HCT116 (cell line): ENCODE measurements at regions not wholly inside any gene's neighbourhood (a gene's known extent, or its start where the extent isn't known, plus 50 kb on each side); places are given as distances from the start of the nearest gene placed in this dataset.

Experiments
- ATAC-seq: fragments of 200-7000 bp; cut with Tn5 transposase; 2 replicates; pipeline ENCODE4 v1.9.1; 2020; ENCODE audit warnings: mild to moderate bottlenecking, moderate library complexity
- BruUV-seq: library from RNA; stranded (reverse); fragments of 400-500 nt; replicated peaks from 2 replicates; lab custom pipeline; 2021; lab: Mats Ljungman, UMichigan
- CTCF ChIA-PET: fragments of 300-600 bp; sonication (Branson Sonifier 250); formaldehyde crosslinking; loops from one replicate; lab custom pipeline; 2021; ENCODE audit warnings: antibody characterized with exemption; lab: Charles Lee
- POLR2A ChIA-PET: fragments of 300-600, 350-600 bp; sonication (Branson Sonifier 250); formaldehyde crosslinking; loops from one replicate; lab custom pipeline; 2021; ENCODE audit warnings: antibody characterized with exemption; lab: Charles Lee
- RAD21 ChIA-PET, 2 experiments: fragments of 300-600 bp; sonication (Branson Sonifier 250); formaldehyde crosslinking; loops; one replicate each; lab custom pipeline; 2023; ENCODE audit warnings: low total read pairs in 2 of 2; ENCODE audit not compliant: uncharacterized antibody in 2 of 2, unreplicated experiment in 2 of 2, low non-redundant PET in 1 of 2; lab: Charles Lee
- DNase-seq: peaks from one replicate; pipeline ENCODE4 v3.0.0-alpha.2; 2010; ENCODE audit warnings: low read depth, low spot score
- H2AFZ ChIP-seq: fragments of 200-600 bp; shearing (Covaris generic), sonication (generic); 2 replicates; pipeline ENCODE4 v1.6.1; 2017; ENCODE audit warnings: low read depth, mixed run types, mixed read lengths, antibody characterized with exemption, low read length; ENCODE audit not compliant: poor library complexity, severe bottlenecking
- H3K27ac ChIP-seq: 2 replicates; pipeline ENCODE4 v1.5.1; 2012; ENCODE audit warnings: low read depth, low read length
- H3K27me3 ChIP-seq: fragments of 200-600 bp; sonication (generic); 2 replicates; pipeline ENCODE4 v1.6.1; 2016; ENCODE audit warnings: mixed run types, low read length, mixed read lengths; ENCODE audit not compliant: insufficient read depth
- H3K36me3 ChIP-seq, 2 experiments: fragments of 200-500 bp in 1 of 2; fragments of 200-600 bp in 1 of 2; sonication (Bioruptor generic) in 1 of 2; sonication (generic) in 1 of 2; 2 replicates each; pipeline versions ENCODE4 v1.5.1 to v1.6.1; 2014 to 2016; ENCODE audit warnings: low read length in 2 of 2, inconsistent platforms in 1 of 2, mixed read lengths in 1 of 2, mixed run types in 1 of 2; ENCODE audit not compliant: insufficient read depth in 2 of 2, control insufficient read depth in 1 of 2
- H3K4me1 ChIP-seq, 2 experiments: fragments of 200-600 bp in 1 of 2; sonication (generic) in 1 of 2; 2 replicates each; pipeline versions ENCODE4 v1.5.1 to v1.6.1; 2012 to 2017; ENCODE audit warnings: low read length in 2 of 2, inconsistent platforms in 1 of 2, mild to moderate bottlenecking in 1 of 2, mixed read lengths in 1 of 2, mixed run types in 1 of 2, moderate library complexity in 1 of 2; ENCODE audit not compliant: insufficient read depth in 2 of 2, control insufficient read depth in 1 of 2
- H3K4me2 ChIP-seq: fragments of 200-600 bp; sonication (generic); 2 replicates; pipeline ENCODE4 v1.6.1; 2017; ENCODE audit warnings: mixed run types, low read length, mixed read lengths
- H3K4me3 ChIP-seq, 2 experiments: fragments of 200-600 bp in 1 of 2; sonication (generic) in 1 of 2; replicated peaks in 1 of 2; 2 replicates each; pipeline ENCODE4 v1.5.1; 2011 to 2016; ENCODE audit warnings: low read length in 2 of 2, control low read depth in 1 of 2, low read depth in 1 of 2, mild to moderate bottlenecking in 1 of 2, mixed read lengths in 1 of 2, mixed run types in 1 of 2
- H3K79me2 ChIP-seq: fragments of 200-600 bp; sonication (generic); 2 replicates; pipeline ENCODE4 v1.6.1; 2017; ENCODE audit warnings: mild to moderate bottlenecking, mixed run types, low read length, moderate library complexity, mixed read lengths; ENCODE audit not compliant: insufficient read depth
- H3K9ac ChIP-seq: fragments of 200-600 bp; sonication (generic); 2 replicates; pipeline ENCODE4 v1.6.1; 2016; ENCODE audit warnings: low read length, mixed read lengths
- H3K9me2 ChIP-seq: fragments of 200-600 bp; sonication (generic), shearing (Covaris generic); 2 replicates; pipeline ENCODE4 v1.6.1; 2017; ENCODE audit warnings: mixed run types, mild to moderate bottlenecking, moderate library complexity; ENCODE audit not compliant: insufficient read depth
- H3K9me3 ChIP-seq, 2 experiments: fragments of 200-500 bp in 1 of 2; fragments of 200-600 bp in 1 of 2; sonication (Bioruptor generic) in 1 of 2; sonication (generic) in 1 of 2; 2 replicates each; pipeline ENCODE4 v1.6.1; 2014 to 2017; ENCODE audit warnings: low read length in 2 of 2, mixed read lengths in 2 of 2, inconsistent platforms in 1 of 2, low read depth in 1 of 2, mild to moderate bottlenecking in 1 of 2, mixed run types in 1 of 2, moderate library complexity in 1 of 2; ENCODE audit not compliant: control insufficient read depth in 1 of 2, insufficient read depth in 1 of 2
- H4K20me1 ChIP-seq: fragments of 200-600 bp; sonication (generic), shearing (Covaris generic); 2 replicates; pipeline ENCODE4 v1.6.1; 2017; ENCODE audit warnings: mixed run types, mild to moderate bottlenecking, moderate library complexity; ENCODE audit not compliant: insufficient read depth
- CTCF ChIP-seq, 3 experiments: fragments of 200-600 bp in 1 of 3; sonication (generic) in 1 of 3; IDR thresholded peaks in 2 of 3; conservative IDR thresholded peaks in 1 of 3; 2 replicates each; pipeline ENCODE4 v1.5.1; 2012 to 2017; ENCODE audit warnings: low read depth in 2 of 3, low read length in 2 of 3, antibody characterized with exemption in 1 of 3, borderline replicate concordance in 1 of 3, control low read depth in 1 of 3, mild to moderate bottlenecking in 1 of 3, mixed read lengths in 1 of 3, mixed run types in 1 of 3, moderate library complexity in 1 of 3; ENCODE audit not compliant: insufficient read depth in 1 of 3
- EGR1 ChIP-seq: IDR thresholded peaks from 2 replicates; pipeline ENCODE4 v1.6.1; 2012; ENCODE audit warnings: low read depth
- ELF1 ChIP-seq: IDR thresholded peaks from 2 replicates; pipeline ENCODE4 v1.6.1; 2012; ENCODE audit warnings: low read depth, borderline replicate concordance
- EZH2phosphoT487 ChIP-seq: fragments of 200-600 bp; IDR thresholded peaks from 2 replicates; pipeline ENCODE4 v1.6.1; 2018; ENCODE audit warnings: antibody characterized with exemption, borderline replicate concordance
- JUND ChIP-seq: IDR thresholded peaks from 2 replicates; pipeline ENCODE4 v1.6.1; 2012
- MAX ChIP-seq: IDR thresholded peaks from 2 replicates; pipeline ENCODE4 v1.6.1; 2012
- POLR2A ChIP-seq: IDR thresholded peaks from 2 replicates; pipeline ENCODE4 v1.7.0; 2011; ENCODE audit warnings: borderline replicate concordance; ENCODE audit not compliant: insufficient read depth, insufficient read length; ENCODE audit errors: extremely low read depth
- RAD21 ChIP-seq: IDR thresholded peaks from 2 replicates; pipeline ENCODE4 v1.6.1; 2012; ENCODE audit warnings: low read depth, mild to moderate bottlenecking
- REST ChIP-seq: IDR thresholded peaks from 2 replicates; pipeline ENCODE4 v1.6.1; 2012; ENCODE audit warnings: low read depth
- SIN3A ChIP-seq: IDR thresholded peaks from 2 replicates; pipeline ENCODE4 v1.6.1; 2012; ENCODE audit warnings: low read depth
- SP1 ChIP-seq: IDR thresholded peaks from 2 replicates; pipeline ENCODE4 v1.6.1; 2012; ENCODE audit warnings: low read depth
- SRF ChIP-seq: IDR thresholded peaks from 2 replicates; pipeline ENCODE4 v1.6.1; 2012; ENCODE audit warnings: low read depth
- TCF7L2 ChIP-seq: IDR thresholded peaks from 2 replicates; pipeline ENCODE4 v1.7.0; 2011; ENCODE audit warnings: borderline replicate concordance, inconsistent platforms; ENCODE audit not compliant: insufficient read depth, insufficient read length; ENCODE audit errors: extremely low read depth
- YY1 ChIP-seq: IDR thresholded peaks from 2 replicates; pipeline ENCODE4 v1.6.1; 2011; ENCODE audit warnings: low read length, low read depth, moderate library complexity, mild to moderate bottlenecking; ENCODE audit not compliant: insufficient replicate concordance; ENCODE audit errors: extremely low read depth
- ZFX ChIP-seq: fragments of 450-650 bp; IDR thresholded peaks from 2 replicates; pipeline ENCODE4 v1.6.1; 2017
- intact Hi-C: fragments of 100-400 bp; cut with micrococcal nuclease; formaldehyde crosslinking; loops from 2 replicates; pipeline ENCODE4 v1.10.0; 2022

- no peaks in the 10 kb centered on the region for H4K20me1 ChIP-seq
- no peak overlapping the region for H3K4me3 ChIP-seq
- H2AFZ ChIP-seq, result no peak overlapping the region
- no peaks in the 10 kb centered on the region for H3K4me1 ChIP-seq
- ATAC-seq (no peak), DNase-seq (no peak)
- intact Hi-C loops, result no loop called here
- no peaks in the 10 kb centered on the region for H3K9me2 ChIP-seq
- POLR2A ChIA-PET, result no interaction called here
- no peak overlapping the region for H3K4me2 ChIP-seq
- RAD21 ChIA-PET, result no interaction called here
- no TSS peak for BruUV-seq
- peaks cover 3 to 20% of the 10 kb centered on the region in 2 experiments; a peak in 2 of 4 replicates for H3K9me3 ChIP-seq
- H3K36me3 ChIP-seq, result no peaks in the 10 kb centered on the region
- no peak overlapping the region for H3K9ac ChIP-seq
- H3K27ac ChIP-seq, result no peak overlapping the region
- no peak for TF ChIP-seq ELF1
- no peak for TF ChIP-seq RAD21
- no peak for TF ChIP-seq CTCF (IDR thresholded peaks at IDR 0.05 in 2 of 3, conservative IDR thresholded peaks at IDR 0.05 in 1 of 3; ENCODE audit: borderline replicate concordance in 1 of 3, insufficient read depth in 1 of 3, low read depth in 2 of 3, low read length in 2 of 3)
- no peak for TF ChIP-seq JUND
- no peak for TF ChIP-seq MAX
- TF ChIP-seq ZFX, result no peak
- no peak for TF ChIP-seq SIN3A
- no peak for TF ChIP-seq POLR2A
- TF ChIP-seq YY1, result no peak
- TF ChIP-seq TCF7L2, result no peak
- no peak for TF ChIP-seq REST
- TF ChIP-seq EGR1, result no peak
- no peak for TF ChIP-seq SRF
- TF ChIP-seq EZH2phosphoT487, result no peak
- no peak for TF ChIP-seq SP1
- CTCF ChIA-PET, result no interaction called here
- H3K79me2 ChIP-seq, result no peaks in the 10 kb centered on the region
- H3K27me3 ChIP-seq, result no peaks in the 10 kb centered on the region
These were observed 1483.6 kb upstream of the SEL1L start for GRCh38 chr14:83017296-83017695.
